ENCODE measurements at regions not wholly inside any gene's neighbourhood (a gene's known extent, or its start where the extent isn't known, plus 50 kb on each side); places are given as distances from the start of the nearest gene placed in this dataset.

GRCh38 chr12:97347956-97348355, 114.6 kb upstream of the RMST start:
- DNase-seq = no peak

- no peak for DNase-seq
These were observed 104.2 kb upstream of the RMST start for GRCh38 chr12:97358361-97358760.

DNA sequence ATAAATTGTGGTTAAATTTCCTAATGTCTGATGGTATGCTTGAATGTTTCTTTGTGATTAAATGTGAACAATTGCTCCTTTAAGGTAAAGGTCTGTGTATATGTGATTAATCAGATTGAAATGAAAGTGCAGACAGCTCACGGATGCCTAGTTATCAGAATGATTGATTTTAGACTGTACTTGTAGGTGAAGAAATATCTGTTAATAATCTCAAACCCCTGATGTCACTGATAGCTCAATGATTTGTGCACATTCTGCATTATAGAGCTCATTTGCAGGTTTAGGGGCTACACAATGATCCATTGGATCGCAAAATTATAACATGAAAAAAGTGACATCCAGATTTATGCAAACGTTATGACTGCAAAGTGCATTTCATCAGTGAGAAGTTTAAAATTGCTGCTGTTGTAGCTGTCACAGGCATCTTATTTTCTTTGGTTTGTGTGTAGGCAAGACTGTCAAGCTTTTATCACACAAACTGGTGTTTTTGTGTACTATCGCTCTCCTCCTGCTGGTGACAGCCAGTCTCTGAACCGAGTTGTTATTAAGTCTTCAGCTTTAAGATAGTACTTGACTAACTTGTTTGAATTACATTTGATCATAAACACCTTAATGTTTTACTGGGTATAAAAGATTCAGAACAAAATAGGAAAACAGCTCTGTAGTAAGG, 103.4 kb upstream of the RMST start:
- DNase-seq = no peak

DNA sequence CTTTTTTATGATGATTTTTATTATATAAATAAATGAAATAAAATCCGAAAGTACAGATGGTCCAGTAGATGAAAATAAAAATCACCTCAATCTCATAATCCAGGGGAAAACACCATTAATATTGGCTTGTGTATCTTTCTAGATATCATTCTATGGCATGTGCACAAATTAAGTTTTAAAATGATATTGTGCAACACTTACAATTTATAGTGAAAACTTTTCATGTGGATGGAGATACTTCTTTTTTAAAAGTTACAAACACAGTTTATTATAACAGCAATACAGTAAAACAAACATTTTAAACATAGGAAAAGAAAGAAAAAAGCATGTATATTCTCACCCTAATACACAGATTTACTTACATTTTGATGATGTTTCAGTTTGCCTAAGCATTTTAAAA, 98.9 kb upstream of the RMST start:
- DNase-seq = no peak

- no peak for DNase-seq
These were observed 94.0 kb upstream of the RMST start for GRCh38 chr12:97368462-97369163.

DNA sequence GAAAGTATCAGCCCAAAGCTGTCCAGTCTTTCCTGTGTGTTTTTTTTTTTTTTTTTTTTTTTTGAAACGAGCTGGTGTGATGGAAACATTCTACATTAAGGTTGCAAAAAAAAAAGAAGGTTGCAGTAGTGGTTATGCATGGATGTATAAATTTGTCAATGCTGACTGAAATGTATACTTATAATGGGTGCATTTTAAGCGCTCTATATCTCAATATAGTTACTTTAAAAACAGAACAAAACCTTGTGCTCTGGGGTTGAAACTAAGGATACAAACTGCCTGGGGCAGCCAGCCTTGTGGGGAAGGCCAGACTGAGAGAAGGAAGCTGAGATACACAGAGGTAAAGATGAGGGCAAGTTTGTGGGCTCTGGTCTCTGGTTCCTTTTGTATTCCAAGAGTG, 87.3 kb upstream of the RMST start:
- DNase-seq = no peak

- DNase-seq = no peak
These were observed 82.2 kb upstream of the RMST start for GRCh38 chr12:97380440-97380839.

DNA sequence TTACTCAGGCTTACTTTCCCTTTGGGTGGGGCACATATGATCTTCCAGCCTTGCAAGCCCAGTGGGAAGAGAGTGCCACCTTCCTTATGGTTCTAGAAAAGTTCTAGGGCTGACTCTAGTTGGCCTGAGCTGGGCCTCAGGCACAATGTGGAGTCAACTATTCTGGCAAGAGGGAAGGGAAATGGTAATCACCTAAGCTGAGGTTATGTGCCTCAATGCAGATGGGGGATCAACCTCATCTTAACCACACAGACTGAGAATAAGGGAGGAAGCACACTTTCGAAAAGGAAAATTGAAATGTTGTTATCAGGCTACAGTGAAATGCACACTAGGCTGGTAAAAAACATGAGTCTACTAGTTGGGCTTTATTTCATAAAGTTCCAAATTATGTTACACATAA, 77.5 kb upstream of the RMST start:
- DNase-seq = no peak

DNA sequence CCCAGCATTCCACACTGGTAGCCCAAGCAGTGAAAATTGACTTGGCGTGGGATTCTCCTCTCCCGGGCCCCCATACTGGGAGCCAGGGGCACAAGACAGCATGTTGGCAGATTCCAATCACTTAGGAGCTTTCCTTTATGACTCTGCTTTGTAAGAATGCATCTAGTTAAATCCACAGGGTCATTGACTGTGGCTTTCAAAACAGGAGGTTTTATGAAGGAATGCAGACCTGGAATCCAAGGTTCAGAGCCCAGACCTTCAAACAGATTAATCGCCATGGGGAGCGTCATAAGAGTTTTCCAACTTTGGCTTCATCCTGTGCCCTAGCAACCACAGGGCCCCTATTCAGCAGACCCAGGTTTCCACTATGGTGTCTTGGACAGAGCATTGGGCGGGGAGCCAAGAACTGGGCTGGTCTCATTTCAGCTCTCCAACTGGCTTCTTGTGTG, 76.4 kb upstream of the RMST start:
- DNase-seq = no peak

GRCh38 chr12:97387844-97388243, 74.8 kb upstream of the RMST start:
- DNase-seq = no peak

DNA sequence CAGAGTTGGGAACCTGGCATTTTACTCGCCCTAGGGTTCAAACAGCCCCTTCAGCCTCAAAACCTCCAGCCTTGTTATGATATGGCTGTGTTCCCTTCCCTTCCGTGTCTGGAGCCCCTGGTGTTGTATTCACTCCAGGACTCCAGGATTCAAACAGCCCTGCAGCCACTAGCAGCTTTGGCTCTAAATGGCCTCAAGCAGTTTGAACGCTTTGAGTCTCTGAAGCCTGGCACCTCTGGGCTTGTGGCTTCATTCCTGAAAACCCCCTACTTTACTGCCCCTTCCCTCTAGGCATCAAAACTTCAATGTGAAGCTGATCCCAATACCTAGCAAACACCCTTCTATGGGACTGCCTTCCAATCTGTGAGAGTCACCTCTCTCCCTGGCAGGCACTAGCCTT, 67.9 kb upstream of the RMST start:
- no peak for DNase-seq

DNA sequence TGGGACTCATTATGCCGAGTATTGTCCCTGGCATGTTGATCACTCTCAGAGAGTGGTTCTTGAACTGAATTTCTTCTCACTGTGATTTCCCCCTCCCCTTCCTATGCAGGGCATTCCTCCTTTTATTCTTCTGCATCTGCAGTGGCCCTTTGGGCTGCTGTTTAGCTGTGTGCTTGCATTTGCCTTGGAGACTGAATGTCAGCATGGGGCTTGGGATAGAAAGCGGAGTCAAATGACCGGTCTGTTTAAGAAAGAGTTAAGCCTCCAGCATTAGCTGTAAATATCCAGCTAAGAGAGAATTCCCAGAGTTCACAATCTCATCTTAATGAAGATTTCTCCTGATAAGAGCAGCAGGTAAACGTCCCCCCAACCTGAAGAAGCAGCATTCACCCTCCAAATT, 65.6 kb upstream of the RMST start:
- no peak for DNase-seq

DNA sequence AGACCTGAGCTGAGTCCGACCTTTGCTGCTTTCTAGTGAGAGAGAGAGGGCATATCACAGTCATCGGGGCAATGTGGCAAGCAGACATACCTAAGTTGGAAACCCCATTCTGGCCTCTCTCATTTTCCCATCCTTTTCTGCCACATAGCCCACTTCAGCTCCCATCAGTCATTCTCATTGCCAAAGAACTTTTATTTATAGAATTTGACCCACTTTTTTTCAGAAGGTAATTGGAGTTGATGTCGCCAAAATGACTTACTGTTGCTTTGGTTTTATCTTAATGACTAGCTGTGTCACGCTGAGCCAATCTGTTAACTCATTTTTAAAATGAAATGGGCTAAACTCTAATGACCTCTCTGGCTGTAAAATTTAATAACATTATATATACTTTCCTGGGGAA, 63.9 kb upstream of the RMST start:
- no peak for DNase-seq

DNA sequence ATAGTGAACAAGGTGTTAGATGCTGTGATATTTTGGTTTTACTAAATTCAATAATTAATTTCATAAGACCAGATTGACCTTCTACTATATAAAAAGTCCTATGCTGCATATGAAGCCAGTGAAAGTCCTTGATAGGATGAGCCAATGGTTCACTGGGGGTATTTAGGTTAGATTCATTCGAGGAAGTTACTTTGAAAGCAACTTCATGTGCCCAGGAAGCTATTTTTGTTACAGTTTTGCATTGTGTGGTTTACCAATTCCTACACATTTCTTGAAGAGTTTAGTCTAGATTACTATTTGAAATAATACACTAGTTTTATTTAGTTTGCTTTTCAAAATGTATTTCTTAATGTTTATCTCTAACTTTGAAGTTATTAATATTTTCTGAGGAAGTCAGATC, 58.5 kb upstream of the RMST start:
- DNase-seq = no peak

DNA sequence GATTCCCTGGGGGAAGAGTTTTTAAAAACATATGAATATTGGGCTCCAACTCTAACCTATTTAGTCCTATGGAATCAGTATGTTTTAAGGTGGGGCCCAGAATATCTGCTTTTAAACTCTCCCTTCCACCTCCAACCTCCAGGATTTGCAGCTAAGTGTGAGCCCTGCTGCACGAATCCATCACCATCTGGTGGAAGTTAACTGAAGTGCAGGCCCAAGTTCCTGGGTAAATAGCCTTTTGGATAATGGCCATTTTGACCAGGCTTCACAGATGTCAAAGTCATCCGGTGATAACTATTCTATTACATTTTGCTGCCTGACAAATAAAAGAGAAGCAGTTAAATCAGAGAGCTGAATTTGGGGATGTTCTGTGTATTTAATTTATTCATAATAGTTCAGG, 58.1 kb upstream of the RMST start:
- peak; percentile 58 for DNase-seq

DNA sequence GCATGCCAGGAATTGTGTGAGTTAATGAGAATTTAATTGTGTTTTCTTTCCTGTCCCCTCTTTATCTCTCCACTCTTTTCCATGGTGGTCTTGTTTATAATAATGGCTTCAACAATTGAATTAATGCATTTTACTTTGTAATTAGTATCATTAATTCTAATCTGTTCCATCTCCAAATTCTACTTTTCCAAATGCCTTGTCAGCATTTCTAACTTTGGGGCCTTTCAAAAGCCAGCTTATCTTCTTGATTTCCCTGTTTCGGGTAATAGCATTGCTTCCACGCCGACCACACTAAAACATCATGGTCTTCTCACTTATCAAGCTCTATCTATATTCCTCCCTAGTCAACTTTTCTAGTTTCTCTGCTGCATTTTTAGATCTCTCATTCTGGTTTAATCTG, 54.2 kb upstream of the RMST start:
- no peak for DNase-seq

DNA sequence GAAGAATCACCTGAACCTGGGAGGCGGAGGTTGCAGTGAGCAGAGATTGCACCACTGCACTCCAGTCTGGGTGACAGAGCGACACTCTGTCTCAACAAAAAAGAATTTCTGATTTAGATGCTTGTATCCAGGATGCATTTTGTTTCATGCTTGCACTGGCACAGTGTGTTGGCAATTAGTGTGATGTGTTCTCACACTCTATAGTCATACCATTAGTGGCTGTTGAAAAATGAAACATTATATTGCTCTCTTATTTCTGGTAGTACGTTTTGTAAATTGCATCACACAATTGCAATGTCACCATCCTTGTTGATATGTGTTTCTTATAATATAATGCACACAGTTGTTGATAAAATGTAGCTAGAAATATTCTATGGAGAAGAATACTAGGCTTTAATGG, 51.3 kb upstream of the RMST start:
- DNase-seq = no peak
